GM12801 (cell line): ENCODE measurements at regions not wholly inside any gene's neighbourhood (a gene's known extent, or its start where the extent isn't known, plus 50 kb on each side); places are given as distances from the start of the nearest gene placed in this dataset.

Source experiments
- TF ChIP-seq, protein P1 (sequence below): IDR thresholded peaks from one replicate; pipeline ENCODE4 v1.5.1; 2011; ENCODE audit warnings: control low read depth; ENCODE audit not compliant: insufficient read length; ENCODE audit errors: extremely low read depth

DNA sequence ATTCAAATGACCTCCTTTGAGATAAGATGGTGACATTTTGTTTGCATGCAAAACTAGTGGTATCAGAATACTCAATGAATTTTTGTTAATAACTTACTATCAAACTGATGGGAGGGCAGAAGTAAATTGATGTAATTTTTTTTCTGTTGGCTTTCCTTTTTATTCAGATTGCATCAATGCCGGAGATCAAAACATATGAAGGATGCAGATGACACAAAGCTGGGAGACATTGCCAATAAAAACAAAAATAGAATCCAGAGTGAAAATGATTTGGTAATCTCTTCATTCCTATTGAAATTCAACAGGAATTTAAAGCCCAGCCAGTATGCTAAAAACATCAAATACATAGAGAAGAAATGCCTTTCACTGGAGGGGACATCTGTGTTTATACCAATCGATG is 1655.3 kb upstream of the C9orf72 start:
- TF ChIP-seq, protein P1, sequence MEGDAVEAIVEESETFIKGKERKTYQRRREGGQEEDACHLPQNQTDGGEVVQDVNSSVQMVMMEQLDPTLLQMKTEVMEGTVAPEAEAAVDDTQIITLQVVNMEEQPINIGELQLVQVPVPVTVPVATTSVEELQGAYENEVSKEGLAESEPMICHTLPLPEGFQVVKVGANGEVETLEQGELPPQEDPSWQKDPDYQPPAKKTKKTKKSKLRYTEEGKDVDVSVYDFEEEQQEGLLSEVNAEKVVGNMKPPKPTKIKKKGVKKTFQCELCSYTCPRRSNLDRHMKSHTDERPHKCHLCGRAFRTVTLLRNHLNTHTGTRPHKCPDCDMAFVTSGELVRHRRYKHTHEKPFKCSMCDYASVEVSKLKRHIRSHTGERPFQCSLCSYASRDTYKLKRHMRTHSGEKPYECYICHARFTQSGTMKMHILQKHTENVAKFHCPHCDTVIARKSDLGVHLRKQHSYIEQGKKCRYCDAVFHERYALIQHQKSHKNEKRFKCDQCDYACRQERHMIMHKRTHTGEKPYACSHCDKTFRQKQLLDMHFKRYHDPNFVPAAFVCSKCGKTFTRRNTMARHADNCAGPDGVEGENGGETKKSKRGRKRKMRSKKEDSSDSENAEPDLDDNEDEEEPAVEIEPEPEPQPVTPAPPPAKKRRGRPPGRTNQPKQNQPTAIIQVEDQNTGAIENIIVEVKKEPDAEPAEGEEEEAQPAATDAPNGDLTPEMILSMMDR: no peak

DNA sequence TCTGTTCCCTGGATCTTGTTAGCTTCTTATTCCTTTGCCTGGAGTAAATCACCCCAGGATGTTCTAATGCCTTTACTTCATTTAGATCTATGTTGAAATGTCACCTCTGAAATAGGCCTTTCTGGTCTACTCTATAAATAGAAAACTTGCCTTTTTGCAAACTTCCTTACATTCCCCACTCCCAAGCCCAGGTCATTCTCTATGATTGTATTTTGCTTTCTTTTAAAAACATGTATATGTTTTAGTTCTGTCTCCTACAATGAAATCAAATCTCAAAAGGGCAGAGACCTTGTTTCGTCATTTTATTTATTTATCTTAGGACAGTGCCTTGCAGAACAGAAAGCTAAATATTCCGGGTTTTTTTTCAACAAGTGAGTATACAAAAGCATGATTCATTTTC is 1657.7 kb upstream of the C9orf72 start:
- TF ChIP-seq, protein P1: no peak

DNA sequence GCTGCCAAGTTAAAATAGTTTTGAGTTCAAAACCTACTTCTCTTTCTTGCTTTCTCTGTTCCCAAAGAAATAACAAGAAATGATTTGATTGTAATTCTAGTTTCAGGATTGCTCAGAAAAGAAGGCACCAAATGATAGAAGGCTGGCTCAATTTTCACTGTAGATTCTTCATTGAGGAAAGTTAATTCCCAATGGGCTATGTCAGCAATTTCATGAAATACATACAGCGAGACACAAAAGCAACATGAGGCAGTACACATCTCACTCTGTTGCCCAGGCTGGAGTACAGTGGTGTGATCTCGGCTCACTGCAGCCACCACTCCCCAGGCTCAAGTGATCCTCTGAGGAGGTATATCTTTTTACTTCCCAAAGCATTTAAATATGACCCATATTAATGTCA is 1659.9 kb upstream of the C9orf72 start:
- TF ChIP-seq, protein P1: no peak

GRCh38 chr9:29241320-29241719 is 1668.0 kb upstream of the C9orf72 start:
- TF ChIP-seq, protein P1: no peak

- TF ChIP-seq, protein P1: no peak
Observed at GRCh38 chr9:29245351-29245750, 1672.1 kb upstream of the C9orf72 start.

DNA sequence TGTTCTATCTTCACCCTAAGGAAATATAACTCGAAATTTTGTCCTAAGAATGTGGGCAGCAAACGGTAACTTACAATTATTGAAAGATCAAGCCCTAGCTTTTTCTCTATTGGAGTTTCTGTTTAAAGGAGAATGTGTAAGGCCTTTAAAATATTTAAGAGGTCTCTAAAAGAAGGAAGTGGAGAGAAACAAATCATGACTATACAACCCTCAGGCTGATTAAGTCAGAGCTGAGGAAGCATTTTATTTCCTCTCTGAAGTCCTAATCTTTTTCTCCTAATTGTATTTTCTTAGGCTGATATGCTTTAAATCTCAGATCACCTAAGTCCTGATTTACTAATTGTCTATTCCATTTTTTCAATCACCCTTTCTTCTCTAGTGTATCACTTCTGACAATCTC is 1708.8 kb upstream of the C9orf72 start:
- TF ChIP-seq, protein P1: no peak

- TF ChIP-seq, protein P1: no peak
Observed at GRCh38 chr9:29285818-29286217, 1712.5 kb upstream of the C9orf72 start.

GRCh38 chr9:29289365-29289764 is 1716.1 kb upstream of the C9orf72 start:
- TF ChIP-seq, protein P1: no peak
